ENCODE measurements at regions not wholly inside any gene's neighbourhood (a gene's known extent, or its start where the extent isn't known, plus 50 kb on each side); places are given as distances from the start of the nearest gene placed in this dataset.

- TF ChIP-seq CTCF (IDR thresholded peaks at IDR 0.05) (no peak), POLR2AphosphoS5 (IDR thresholded peaks at IDR 0.05) (no peak), POLR2A (IDR thresholded peaks at IDR 0.05) (no peak)
These were observed 247.3 kb upstream of the PDE10A start for GRCh38 chr6:165910184-165910966.

All from prostate gland (tissue), 2 donors.